ENCODE measurements at regions not wholly inside any gene's neighbourhood (a gene's known extent, or its start where the extent isn't known, plus 50 kb on each side); places are given as distances from the start of the nearest gene placed in this dataset.
"Not testable (repeated sequence)": the region's sequence is repeated elsewhere in the genome, so short reads cannot be mapped to it uniquely, and the experiment has no call there.

DNA sequence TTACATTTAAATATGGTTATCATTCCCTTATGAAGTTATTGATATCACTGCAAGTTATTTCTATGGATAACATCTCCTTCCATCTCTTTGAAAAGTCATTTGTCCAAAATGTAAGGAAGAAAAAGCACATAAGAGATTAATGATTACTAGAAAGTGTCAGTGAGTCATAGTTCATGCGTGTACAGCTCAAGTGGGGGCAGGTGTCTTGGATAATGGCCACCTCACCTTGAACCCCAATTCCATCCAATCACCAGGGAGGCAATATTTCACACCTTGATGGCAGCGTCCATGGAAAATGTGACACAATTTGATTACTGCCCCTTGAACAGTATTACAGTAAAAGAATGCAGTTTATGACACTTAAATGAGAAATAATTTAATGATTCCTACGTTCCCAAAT is 358.3 kb upstream of the SOX9 start:
- DNase-seq (ENCODE audit: low read depth in 4 of 4, low spot score in 2 of 4) = no peak

DNA sequence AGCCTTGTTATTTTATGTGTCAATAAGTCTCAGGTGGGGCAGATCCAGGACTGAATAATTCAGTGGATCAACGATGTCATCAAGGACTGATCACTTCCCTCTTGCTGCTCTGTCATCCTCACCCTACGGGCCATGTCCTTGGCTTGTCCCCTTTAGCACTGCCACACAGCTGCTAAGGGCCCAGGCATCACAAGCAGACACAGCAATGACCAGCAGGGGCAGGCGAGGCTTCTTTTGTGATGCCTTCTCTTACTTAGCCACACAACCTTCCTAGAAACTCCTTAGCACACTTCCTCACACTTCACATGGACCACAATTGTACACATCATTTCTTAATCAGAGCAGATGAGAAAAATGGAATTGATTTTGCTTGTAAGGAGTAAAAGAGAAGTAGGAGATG is 356.3 kb upstream of the SOX9 start:
- DNase-seq (ENCODE audit: low read depth in 4 of 4, low spot score in 2 of 4) = no peak

DNA sequence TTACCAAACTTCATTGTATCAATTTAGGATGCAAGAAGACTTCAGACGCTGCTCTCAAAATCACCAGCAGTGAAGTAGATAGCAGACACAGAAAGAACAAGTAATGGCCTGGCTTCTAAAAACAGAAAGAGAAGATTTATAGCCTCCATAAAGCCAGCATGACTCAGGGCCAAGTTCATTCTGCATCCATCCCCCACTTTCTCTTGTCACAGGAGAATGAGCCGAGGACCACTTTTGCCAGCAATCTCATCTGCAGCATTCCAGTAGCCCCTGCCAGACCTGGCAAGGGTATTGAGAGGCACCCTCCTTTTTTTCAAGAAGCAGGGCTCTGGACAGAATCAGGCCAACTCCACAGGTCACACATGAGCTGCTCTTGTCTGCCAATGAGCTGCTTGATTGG is 355.4 kb upstream of the SOX9 start:
- DNase-seq (ENCODE audit: low read depth in 4 of 4, low spot score in 2 of 4) = peak; percentile 41 to 55 (median 48)

DNA sequence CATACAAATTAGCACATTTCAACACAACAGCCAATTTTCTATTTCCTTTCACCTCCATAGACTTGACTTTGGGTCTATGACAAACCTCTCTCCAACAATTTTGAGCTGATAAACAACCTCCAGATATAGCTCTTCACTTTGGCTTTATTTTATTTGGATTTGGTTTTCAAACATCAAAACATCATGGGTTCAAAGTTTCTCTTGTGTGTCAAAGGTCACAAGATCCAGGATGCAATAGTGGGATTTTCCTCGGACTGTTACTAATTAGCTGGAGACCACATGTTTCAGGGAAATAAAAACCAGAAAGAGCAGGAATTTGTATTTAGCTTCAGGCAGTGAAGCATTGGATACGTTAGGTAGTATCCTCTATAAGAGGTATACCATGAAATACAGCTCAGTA is 351.0 kb upstream of the SOX9 start:
- no peak for DNase-seq (ENCODE audit: low read depth in 4 of 4, low spot score in 2 of 4)

DNA sequence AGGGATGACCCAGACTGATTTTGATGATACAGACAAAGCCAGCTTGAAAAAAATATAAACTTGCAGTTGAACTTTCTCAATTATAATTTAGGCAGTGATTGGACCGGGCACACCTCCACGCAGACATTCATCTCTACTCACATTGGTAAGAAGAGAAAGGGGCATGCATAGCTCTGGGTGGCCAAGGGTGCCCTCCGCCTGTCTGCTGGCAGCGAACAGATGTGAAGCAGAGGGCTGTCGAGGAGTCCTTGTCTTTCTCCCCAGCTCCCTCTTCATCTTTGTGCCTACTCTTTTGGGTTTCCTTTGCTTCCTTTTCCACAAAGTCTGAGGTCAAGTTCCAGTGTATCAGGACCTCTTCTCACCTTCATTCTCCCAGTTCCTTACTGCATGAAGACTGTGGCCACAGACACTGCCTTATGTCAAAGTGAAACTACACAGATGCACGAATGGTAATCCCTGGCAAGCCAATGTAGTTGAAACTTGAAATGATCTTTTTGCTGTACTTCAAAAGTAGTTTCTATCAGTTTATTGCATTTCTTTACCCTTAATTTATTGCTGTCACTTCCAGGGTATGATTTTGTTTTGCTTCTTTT is 343.7 kb upstream of the SOX9 start:
- no peak for DNase-seq (ENCODE audit: low read depth in 4 of 4, low spot score in 2 of 4)

DNA sequence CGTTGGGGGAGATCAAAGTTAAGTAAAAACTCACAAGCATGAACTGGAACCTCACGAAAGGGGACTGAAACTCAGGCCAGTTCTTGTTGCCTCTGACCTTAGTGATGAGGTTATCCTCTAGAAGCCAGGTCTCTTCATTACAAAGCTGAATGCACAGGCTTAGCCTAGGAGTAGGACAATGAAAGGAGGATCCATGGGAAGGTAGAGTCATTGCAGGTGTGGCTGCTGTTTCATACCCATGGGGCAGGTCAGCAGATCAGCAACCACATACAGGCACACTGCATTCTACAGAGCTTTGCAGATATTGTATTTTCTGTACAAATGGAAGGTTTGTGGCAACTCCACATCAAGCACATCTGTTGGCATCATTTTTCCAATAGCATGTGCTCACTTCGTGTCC is 341.3 kb upstream of the SOX9 start:
- DNase-seq (ENCODE audit: low read depth in 4 of 4, low spot score in 2 of 4) = no peak

DNA sequence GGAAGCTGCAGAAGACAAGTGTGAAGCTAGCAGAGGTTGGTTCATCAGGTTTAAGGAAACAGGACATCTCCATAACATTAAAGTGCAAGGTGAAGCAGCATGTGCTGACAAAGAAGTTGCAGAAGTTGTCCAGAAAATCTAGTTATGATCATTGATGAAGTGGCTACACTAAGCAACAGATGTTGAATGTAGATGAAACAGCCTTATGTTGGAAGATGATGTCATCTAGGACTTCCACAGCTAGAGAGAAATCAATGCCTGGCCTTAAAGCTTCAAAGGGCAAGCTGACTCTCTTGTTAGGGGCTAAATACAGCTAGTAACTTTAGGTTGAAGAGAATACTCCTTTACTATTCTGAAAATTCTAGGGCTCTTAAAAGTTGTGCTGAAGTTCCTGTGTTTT is 340.2 kb upstream of the SOX9 start:
- no peak for DNase-seq (ENCODE audit: low read depth in 4 of 4, low spot score in 2 of 4)

DNA sequence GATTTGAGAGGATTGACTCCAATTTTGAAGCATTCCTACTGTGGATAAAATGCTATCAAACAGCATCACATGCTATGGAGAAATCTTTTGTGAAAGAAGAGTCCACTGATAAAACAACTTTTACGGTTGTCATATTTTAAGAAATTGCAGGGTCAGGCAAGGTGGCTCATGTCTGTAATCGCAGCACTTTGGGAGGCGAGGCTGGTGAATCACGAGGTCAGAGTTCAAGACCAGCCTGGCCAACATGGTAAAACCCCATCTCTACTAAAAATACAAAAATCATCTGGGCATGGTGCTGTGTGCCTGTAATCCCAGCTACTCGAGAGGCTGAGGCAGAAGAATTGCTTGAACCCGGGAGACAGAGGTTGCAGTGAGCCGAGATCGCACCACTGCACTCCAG is 338.8 kb upstream of the SOX9 start:
- DNase-seq (ENCODE audit: low read depth in 4 of 4, low spot score in 2 of 4) = not testable (repeated sequence)

DNA sequence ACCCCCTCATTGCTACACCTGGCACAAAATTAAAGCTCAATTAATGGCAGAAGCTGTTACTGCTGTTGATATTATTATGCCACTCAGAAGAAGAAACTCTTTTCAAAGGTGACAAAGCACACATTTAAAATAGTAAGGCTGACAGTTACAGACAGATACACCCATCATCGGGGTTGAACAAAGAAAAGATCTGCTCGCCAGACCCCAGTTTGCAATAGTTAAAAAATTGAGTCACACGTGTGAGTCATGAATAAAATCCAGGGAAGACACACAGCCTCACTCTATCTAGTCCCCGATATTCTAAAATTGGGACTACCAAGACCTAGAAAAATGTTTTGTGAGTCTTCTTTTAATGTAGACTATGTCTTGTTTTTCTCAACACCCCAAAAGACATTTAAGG is 330.0 kb upstream of the SOX9 start:
- no peak for DNase-seq (ENCODE audit: low read depth in 4 of 4, low spot score in 2 of 4)

DNA sequence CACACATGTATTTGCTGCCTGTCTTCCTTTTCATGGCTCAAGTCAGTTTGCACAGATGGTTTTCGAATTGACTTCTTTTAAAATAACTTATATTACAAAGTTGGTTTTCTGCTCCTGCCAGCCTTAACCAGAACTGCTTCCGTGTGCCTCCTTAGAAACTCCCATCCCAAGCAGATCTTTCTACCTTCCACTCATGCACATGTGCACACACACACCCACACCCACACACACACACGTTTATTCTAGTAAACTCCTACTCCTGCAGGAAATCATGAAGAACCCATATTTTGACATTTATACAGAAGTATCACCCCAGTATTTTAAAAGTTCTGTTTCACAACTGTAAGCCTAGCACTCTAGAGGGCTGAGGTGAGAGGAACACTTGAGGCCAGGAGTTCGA is 329.5 kb upstream of the SOX9 start:
- no peak for DNase-seq (ENCODE audit: low read depth in 4 of 4, low spot score in 2 of 4)

DNA sequence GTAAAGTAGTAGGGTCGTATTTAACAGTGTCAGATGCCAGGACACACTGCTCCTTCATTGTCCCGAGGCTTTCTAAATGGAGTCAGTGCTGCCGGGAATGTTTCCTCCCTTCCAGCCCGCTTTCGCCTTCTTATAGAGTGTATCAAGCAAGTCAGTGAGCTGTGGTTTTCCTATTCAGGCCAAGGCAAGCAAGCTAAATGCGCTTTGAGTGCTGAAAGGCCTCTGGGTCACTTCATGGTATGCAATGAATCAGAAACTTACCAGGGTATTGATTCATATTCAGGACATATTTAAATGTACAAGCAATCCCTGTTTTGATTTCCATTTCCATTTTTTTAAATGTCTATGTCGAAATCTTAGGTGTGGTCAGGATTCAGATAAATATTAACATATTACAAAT is 327.9 kb upstream of the SOX9 start:
- no peak for DNase-seq (ENCODE audit: low read depth in 4 of 4, low spot score in 2 of 4)

DNA sequence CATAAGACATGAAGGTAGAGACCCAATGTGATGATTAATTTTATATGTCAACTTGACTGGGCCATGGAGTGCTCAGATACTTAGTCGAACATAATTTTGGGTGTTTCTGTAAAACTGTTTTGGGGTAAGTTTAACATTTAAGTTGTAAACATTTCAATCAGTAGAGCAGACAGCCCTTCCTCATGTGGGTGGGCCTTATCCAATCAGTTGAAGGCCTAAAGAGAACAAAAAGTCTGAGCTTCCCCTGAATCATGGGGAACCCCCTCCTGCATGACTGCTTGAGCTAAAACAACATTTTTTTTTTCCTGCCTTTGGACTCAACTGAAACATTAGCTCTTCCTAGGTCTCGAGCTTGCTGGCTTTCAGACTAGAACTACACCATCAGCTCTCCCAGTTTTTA is 327.3 kb upstream of the SOX9 start:
- DNase-seq (ENCODE audit: low read depth in 4 of 4, low spot score in 2 of 4) = no peak

DNA sequence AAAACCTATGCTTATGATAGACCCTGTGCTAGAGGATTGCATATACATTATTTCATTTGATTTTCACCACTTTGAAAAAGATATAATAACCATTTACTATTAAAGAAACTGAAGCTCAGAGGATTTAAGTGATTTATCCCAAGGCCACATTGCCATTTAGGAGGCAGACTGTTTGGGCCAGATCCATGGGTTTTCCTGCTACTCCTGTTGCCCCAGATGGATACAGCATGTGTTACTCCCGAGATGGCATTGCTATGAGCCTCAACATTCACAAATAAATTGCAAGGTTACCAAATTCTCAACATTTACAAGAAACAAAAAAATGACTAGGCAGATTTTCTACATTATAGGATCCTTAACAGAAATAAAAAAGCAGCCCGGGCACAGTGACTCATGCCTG is 322.1 kb upstream of the SOX9 start:
- no peak for DNase-seq (ENCODE audit: low read depth in 4 of 4, low spot score in 2 of 4)

DNA sequence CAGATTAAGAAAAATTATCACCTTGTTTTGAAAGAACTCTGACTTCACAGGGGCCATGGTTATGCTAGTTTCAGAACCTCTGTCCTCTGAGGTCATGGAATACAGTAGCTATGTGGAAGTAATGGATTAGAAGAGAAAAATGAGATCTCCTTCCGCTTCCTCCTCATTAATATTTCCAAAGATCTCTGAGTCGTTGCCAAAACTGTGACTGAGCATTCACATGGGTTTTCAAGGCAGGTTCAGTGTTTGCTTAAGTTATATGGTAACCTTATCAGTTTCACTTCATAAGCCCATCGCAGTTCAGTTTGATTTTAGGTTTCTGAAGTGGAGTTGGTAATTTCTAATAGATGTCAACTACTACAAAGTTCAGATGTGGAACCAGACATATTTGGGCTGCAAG is 321.2 kb upstream of the SOX9 start:
- no peak for DNase-seq (ENCODE audit: low read depth in 4 of 4, low spot score in 2 of 4)

DNA sequence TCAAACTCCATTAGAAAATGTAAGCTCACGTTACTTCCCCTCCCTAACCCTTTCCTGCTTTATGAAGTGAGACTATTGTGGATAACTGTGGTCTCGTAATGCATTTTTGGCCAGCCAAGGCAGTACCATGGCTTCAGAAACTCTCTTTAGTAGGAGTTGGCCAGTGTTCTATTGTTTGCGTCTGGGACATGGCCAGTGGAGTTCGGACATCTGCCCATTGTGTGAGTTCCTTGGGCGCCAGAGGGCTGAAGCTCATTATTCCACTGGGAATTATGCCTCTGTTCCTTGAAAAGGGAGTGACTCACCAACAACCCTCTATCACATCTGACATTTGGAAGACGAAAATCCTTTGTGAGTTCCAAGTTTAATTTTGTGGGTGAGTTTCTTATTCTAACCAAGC is 319.5 kb upstream of the SOX9 start:
- DNase-seq (ENCODE audit: low read depth in 4 of 4, low spot score in 2 of 4) = no peak

DNA sequence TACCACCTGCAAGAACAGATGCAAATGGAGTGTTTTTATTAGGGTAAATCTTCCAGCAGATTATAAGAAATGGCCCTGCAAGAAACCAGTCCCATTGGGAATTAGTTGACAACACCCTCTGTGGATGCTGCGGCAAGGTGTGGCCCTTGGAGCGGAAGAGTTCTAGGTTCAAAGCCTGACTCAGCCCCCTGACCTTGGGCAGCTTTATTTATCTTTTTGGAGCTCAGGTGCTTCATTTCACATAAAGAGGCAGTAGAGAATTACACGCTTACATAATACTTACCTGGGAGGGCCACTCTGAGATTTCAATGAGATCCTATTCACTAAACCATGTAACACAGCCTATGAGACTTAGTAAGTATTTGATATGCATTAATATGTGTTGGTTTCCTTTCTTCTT is 318.2 kb upstream of the SOX9 start:
- DNase-seq (ENCODE audit: low read depth in 4 of 4, low spot score in 2 of 4) = no peak

DNA sequence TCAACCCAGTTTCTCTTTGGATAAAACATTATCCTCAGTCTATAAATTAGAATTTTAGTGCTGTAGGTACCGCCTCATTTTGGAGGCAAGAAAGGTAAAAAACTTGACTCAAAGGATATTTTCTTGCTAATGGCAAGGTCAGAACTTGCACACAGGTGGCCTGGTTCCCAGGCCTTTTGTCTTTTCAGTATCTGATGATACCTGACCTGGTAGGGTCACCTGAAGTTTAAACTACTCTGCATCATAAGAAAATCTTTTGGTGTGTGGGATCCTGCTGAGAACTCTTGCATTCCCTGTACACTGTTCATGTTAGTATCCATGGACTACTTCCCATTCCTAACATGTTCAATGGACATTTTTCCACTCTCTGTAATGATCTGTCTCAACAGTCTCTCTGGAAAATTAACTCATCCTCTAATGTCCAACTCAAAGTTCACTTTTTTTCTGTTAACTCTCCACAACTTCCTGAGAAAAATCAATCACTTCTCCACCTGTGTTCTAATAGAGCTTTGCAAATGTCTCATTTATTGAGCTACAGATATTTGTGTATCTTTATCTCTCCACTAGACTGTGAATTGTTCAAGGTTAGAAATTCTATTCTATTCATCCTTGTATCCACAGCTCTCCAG is 317.1 kb upstream of the SOX9 start:
- DNase-seq (ENCODE audit: low read depth in 4 of 4, low spot score in 2 of 4) = no peak

DNA sequence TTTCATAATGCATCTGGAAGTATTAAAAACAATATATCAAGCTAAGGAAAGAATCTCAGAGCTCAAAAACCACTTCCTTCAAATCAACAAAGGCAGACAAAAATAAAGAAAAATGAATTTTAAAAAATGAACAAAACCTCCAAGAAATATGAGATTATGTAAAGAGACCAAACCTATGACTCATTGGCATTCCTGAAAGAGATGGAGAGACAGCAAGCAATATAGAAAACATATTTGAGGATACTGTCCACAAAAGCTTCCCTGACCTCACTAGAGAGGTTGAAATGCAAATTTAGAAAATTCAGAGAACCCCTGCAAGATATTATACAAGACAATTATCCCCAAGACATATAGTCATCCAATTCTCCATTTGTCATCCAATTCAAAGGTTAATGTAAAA is 311.3 kb upstream of the SOX9 start:
- no peak for DNase-seq (ENCODE audit: low read depth in 4 of 4, low spot score in 2 of 4)

DNA sequence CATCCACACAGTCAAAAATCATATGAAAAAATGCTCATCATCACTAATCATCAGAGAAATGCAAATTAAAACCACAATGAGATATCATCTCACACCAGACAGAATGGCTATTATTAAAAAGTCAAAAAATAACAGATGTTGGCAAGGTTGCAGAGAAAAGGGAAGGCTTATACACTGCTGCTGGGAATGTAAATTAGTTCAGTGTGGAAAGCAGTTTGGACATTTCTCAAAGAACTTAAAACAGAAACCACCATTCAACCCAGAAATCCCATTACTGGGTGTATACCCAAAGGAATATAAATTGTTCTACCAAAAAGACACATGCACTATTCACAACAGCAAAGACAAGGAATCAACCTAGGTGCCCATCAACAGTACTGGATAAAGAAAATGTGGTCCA is 307.0 kb upstream of the SOX9 start:
- DNase-seq (ENCODE audit: low read depth in 4 of 4, low spot score in 2 of 4) = not testable (repeated sequence)

DNA sequence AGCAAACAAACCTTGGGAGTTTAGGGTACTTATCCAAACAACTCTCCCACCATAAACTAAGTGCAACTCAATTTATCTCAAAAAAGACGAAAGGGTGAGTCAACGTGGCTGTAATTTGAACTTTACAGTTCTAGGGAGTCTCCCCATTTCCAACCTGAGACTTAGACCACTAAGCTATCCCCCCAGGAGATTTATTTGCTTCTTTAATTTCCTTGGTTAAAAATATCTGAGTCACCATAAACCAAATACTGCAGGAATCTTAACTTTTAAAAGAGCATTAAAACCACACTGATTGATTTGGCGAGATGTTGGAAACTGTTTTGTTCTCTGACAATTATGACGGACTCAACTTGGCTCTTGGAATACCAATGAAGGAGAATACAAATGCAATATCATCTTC is 299.3 kb upstream of the SOX9 start:
- no peak for DNase-seq (ENCODE audit: low read depth in 4 of 4, low spot score in 2 of 4)

DNA sequence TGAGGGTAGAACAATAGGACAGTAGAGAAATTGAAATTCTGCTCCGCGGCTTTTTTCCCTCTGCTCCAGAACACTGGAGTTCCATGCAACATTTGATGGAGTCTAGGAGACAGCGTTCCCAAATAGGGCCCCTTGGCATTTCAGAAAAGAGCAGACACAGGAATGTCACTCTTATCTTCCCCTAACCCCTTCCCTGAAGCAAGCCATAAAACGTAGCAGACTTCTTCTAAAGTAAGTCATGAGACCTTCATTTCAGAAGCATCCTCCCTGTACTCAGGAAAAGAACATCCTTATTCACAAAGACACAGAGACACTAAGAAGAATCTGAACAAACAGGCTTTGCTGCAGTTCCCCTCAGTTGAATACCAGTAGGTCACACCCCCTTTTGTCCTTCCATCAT is 296.1 kb upstream of the SOX9 start:
- DNase-seq (ENCODE audit: low read depth in 4 of 4, low spot score in 2 of 4) = no peak

DNA sequence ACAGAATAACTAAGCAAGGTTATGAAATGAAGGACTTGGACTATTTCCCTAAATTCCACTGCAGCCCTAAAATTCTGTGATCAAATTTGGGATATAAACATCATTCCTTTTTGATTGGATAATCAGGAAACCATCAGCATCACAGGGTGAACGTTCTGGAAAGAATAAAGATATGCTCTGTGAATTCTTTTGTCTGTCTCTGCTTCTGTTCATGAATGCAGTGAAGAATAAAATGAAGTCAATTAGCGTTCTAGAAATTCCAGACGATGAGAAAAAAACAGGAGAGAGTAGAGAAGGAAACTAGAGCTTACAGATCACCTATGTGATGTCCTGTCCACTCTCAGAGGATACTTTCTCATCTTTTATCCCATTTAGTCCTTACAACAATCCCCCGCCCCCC is 295.1 kb upstream of the SOX9 start:
- DNase-seq (ENCODE audit: low read depth in 4 of 4, low spot score in 2 of 4) = no peak

DNA sequence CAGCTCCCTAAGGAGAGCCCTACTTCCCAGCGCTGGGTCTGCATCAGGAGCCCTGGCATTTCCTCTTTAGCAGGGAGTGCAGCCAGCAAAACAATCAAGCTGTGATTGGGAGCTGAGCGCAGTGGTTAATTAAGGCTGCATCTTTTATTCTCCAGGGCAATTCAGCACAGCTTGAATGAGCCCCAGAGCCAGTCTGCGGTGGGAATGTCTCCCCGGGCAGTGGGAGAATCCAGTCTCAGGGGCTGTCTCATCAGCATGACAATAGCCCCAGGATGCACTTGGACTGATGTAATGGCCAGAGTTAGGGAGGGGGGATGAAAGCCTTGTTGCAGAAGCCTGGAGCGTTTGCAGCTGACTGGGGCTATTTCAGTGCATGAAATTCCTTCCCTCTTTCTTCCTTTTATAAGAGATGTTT is 292.6 kb upstream of the SOX9 start:
- DNase-seq (ENCODE audit: low read depth in 4 of 4, low spot score in 2 of 4) = peak in 1 of 4 donors; percentile 36
